NCI-H2196 treated with DMSO at 0.1 percent for 48 hours (cell line): ENCODE measurements at regions not wholly inside any gene's neighbourhood (a gene's known extent, or its start where the extent isn't known, plus 50 kb on each side); places are given as distances from the start of the nearest gene placed in this dataset.
A peak's percentile ranks its signal among the peaks of the same experiment; 100 is the strongest.
"Not testable (repeated sequence)": the region's sequence is repeated elsewhere in the genome, so short reads cannot be mapped to it uniquely, and the experiment has no call there.

ENCODE experiments used
- DNase-seq: peaks from one replicate; lab custom pipeline; 2025; ENCODE audit not compliant: unreplicated experiment; lab: John Stamatoyannopoulos, UW

DNA sequence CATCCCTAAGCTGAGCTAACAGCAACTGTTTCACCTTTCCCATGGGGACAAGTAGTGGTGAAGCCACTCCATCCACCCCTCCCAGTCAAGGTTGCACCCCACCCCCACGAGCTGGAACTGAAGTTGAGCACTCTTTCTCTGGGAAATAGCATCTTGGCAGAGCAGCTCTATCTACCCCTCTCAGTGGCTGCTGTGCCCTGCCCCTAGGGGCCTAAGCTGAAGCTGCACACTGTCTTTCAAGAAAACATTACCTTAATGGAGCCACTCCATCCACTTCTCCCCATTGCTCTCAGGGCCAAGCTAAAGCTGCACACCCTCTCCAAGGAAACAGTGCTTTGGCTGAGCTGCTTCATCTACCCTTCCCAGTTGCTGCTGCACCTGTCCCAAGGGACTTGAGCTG is 170.6 kb upstream of the CCDC196 start:
- no peak for DNase-seq

DNA sequence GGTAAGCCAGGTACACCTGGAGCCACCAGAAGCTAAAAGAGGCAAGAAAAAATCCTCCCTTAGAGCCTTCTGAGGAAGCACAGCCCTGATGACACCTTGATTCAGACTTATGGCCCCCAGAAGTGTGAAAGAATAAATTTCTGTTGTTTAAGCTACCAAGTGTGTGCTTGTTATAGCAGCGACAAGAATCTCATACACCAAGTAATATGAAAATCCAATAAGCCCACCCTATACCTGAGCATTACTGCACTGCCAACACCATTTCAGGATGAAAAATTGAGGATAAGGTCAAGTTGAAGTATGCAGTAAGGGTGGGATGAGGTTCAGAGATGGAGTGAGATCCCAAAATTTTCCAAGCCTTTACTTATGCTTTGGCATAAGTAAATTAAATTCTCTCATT is 163.6 kb upstream of the CCDC196 start:
- no peak for DNase-seq

DNA sequence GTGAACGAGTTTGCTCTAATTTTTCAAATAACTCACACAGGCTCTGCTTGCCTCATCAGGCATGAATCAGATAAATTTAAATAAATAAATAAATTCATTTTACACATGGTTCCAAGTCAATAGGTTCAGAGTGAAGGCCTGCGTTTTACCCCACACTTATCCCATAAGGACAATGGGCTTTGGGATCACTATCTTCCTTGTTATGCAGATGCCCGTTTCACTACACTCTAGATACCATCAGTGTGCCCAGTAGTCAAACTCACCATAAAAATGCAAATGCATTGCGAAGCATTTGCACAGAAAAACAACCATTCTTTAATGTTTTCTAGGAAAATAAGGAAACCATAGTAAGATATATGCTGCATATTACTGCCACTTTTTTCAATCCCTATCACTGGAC is 155.9 kb upstream of the CCDC196 start:
- DNase-seq = no peak

DNA sequence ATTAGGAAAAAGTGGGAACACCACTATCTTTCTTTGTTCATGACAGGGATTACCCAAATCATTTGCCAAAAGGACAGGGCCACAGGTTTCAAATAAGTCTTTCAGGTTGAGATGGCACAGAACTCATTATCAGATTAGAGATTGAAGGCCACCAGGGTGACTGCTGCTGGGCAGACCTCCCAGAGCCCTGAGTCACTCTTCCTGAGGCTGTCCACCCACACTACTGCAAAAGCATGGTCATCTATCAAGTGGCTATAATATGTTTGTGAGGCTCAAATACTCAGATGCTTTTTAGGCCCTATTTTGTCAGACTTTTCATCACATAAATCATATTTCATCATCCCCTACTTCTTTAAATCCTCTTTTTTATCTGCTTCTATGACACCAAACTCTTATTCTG is 155.3 kb upstream of the CCDC196 start:
- no peak for DNase-seq

DNA sequence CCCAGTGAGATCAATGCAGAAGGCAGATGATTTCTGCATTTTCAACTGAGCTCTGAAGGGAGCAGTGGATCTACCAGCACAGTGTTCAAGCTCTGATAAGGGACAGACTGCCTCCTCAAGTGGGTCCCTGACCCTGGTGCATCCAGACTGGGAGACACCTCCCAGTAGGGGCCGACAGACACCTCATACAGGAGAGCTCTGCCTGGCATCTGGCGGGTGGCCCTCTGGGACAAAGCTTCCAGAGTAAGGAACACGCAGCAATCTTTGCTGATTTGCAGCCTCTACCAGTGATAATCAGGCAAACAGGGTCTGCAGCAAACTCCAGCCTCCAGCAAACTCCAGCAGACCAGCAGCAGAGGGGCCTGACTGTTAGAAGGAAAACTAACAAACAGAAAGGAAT is 152.9 kb upstream of the CCDC196 start:
- not testable (repeated sequence) for DNase-seq

DNA sequence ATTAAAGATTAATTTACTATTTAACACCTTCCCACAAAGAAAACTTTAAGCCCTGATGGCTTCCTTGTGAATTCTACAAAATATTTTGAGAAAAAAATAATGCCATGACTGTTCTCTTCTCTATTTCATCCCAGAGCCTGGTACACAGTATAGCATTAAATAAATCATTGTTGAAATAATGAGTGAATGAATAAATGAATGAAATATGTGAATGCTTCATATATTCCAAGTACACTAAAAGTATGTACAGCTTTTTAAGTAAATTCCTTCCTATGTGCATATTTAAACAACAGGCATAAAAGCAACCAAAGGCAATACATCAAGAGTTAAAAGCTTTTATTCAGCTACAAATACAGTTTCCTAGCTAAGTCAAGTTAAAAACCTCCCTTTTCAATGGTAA is 144.9 kb upstream of the CCDC196 start:
- no peak for DNase-seq

DNA sequence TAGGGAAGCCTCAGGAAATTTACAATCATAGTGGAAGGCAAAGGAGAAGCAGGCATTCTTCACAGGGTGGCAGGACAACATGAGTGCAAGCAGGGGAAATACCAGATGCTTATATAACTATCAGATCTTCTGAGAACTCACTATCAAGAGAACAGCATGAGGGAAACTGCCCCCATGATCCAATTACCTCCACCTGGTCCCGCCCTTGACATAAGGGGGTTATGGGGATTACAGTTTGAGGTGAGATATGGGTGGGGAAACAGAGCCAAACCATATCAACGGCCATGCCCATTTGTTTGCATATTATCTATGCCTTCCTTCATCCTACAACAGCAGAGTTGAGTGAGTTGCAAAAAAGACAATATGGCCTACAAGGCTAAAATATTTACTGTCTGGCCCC is 140.2 kb upstream of the CCDC196 start:
- no peak for DNase-seq

DNA sequence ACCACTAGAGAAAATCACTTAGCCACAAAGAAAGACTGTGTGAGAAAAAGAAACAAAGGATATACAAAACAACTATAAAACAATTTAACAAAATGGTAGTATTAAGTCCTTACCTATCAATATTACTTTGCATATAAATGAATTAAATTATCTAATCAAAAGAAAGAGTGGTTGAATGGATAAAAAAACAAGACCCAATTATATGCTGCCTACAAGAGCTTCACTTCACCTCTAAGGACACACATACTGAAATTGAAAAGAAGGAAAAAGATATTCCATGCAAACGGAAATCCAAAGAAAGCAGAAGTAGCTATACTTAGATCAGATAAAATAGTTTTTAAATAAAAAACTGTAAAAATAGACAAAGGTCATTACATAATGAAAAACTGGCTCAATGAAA is 134.9 kb upstream of the CCDC196 start:
- no peak for DNase-seq

DNA sequence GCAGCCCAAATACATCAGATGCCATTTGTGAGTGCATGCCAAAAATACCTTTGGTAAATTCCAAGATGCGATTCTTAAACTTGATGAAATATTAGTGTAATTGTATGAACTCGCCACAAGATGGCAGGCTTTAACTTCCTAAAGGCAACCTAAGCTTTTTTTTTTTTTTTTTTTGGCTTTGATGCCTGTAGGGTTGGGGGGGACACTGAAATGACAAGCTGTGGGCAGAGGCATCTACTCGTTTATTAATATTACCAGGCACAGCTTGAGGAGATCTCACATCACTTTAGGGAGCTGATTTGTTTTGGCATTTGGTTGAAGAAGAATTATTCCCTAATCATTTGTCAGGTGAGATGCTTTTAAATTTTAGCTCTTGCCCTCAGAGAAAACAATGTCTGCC is 126.7 kb upstream of the CCDC196 start:
- DNase-seq = peak; percentile 27

DNA sequence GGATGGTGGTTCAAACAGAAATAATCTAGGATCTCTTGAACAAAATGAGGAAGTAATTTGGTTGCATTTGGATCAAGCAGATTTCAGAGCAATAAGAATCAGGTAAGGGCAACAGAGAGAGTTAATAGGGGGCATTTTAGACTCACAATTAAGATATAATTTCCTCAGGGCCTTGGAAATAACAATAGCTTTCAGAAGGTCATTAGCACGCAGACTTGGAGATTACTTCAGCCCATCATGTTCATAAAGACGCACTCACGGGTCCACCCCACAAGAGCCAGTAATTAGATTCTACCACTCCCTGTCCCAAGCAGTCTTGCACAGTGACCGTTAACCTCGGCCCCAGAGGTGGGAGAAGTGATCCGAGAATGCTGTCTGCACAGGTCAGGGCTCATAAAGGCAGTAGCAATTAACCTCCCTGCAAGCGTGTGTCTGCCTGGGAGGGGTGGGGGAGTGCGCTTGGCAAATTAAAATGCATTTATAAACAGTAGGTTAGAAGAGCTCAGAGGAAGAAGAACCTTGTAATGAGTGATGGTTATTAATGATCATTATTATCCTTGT is 125.7 kb upstream of the CCDC196 start:
- no peak for DNase-seq

DNA sequence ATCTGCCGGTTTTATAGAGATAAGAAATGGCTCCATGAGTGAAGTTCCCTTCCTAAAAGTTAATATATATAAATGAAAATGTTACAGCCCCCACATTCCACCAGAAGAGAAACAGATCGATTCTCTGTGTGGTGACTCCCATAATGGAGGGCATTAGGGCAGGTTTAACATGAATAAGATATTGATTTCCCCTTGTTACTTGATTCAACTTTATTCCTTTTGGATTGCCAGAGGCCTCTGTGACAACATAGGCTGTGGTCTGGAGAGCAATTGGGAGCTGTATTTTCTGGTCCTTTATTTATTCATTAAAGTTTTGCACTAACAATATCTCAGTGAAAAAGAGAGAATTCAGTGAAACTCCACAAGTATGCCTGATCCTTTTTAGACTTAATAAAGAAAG is 125.2 kb upstream of the CCDC196 start:
- no peak for DNase-seq

DNA sequence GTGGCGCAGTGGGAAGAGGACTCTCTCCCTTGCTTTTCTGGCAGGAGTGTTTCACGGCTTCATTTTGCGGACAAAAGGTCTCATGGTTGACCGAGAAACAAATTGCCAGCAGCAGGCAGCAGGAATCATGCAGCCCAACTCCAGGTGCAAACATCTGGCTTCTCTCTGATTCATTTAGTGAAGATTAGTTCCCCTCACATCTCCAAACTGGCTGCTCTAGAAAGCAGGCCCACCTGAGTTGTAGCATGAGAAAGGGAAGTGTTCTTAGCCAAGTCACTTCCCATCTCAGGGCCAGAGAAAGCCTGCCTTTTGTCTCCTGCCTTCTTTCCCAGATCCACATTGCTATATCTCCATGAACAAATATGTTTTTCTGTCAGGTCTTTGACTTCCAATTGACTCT is 120.8 kb upstream of the CCDC196 start:
- DNase-seq = no peak

DNA sequence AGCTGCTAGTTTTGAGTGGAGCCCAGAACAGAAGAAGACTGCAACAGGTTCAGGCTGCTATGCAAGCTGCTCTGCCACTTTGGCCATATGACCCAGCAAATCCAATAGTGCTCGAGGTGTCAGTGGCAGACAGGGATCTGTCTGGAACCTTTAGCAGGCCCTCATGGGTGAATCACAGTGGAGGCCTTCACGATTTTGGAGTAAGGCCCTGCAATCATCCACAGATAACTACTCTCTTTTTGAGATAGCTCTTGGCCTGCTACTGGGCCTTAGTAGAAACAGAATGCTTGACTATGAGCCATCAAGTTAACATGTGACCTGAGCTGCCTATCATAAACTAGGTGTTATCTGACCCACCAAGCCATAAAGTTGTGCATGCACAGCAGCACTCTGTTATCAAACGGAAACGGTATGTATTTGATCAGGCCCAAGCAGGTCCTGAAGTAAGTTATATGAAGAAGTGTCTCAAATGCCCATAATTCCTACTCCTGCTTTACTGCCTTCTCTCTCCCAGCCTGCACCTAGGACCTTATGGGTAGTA is 116.9 kb upstream of the CCDC196 start:
- no peak for DNase-seq

DNA sequence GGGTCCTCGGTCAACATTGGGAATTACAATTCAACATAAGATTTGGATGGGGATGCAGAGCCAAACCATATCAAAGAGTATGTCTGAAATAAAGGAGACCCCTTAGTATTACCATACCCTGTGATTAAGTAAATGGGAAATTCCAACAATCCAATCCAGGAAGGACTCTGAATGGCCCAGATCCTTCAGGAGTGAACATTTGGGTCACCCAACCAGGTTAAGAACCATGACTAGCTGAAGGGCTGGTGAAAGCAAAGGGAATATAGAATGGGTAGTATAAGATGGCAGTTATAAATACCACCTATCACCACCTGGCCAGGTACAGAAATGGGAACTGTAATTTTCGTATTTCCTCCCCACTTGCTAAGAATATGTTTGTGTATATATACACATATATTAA is 114.4 kb upstream of the CCDC196 start:
- DNase-seq = no peak

DNA sequence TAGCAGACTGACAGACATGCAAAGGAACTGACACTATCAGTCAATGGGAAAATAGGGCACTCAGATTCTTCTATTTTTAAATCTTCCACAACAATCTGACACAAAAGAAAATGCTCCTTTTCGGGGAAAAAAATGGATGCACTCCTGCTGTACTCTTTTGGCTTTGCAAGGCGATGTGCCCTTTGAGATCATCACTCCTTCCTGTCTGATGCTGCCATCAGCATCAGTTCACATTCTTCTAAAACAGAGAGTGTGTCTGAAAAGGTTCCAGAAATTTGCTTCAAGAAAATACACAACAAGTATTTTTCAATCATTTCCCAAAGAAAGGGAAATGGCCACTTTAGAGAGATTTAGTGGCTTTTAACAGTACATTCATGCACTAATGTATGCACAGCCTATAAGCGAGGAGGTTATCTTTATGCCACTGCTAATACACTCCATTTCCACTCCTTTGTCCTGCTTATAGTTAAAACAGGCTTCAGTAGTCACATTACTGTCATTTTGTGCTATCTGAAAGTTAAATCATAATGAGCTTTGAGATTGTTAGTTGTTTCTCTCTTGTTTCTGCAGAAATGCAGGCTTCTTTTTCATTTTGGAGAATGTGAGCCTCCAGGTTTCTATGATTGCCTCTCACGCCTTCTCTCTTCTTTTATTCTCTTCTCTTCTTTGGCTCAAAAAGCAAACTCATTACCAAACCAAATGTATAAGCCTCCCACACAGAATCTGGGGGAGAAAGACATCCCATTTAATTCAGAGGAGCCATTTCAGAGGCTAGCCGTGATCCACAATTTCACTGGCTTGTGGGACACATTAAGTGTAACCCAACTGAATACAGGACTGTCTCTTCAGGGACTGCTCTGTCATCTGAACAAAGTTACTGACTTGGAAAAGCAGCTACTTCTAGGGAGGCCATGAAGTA is 110.9 kb upstream of the CCDC196 start:
- DNase-seq = no peak

DNA sequence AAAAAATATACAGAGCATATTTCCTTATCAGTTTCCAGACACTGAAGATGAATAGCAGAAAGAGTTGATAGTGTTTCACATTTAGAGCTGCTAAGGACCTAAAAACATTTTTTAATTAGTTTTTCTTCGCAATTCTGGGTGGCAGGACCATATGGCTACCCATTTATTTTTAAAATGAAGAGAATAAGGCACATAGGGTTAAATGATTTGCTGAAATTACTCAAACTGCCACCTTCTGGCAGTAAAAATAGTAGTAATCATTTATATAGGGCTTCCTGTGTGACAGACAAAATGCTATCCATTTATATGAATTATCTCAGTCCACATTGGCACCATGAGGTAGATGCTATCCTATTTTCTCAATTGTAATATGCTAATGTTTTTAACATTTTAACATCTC is 108.6 kb upstream of the CCDC196 start:
- no peak for DNase-seq

DNA sequence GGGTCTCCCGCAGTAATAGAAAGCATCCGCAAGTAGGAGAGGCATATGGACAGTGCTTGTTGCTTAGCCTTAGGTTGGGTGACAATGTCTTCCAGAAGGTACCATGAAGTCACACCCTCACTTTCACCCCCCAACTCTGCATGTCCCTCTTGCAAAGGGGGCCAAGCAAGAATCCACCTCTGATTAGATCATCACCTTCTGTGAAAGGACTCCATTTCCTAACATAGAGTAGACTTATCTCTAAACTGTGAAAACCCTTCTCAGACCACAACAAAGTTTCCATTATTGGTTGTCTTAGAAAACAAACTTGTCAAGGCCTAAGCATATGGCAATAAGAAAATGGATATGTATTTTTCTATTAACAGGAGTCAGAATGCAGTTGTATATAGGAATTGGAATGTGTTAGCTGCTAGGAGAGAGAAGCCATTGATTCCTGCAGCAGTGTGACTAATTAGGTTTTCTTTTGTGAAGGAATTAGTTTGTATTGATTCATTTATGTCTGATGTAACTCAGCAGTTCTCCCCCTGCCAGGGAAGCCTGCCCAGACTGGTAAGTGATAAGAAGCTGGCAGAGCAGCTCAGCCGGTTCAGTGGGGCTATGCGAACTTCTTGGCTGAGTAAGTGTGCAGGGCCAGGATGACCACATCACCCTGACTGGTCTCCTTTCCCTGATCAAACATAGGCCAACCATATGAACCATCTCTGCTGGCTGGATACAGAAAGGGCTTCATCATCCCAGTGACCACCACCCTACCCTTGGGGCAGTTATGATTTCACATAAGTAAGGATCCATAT is 107.3 kb upstream of the CCDC196 start:
- no peak for DNase-seq

DNA sequence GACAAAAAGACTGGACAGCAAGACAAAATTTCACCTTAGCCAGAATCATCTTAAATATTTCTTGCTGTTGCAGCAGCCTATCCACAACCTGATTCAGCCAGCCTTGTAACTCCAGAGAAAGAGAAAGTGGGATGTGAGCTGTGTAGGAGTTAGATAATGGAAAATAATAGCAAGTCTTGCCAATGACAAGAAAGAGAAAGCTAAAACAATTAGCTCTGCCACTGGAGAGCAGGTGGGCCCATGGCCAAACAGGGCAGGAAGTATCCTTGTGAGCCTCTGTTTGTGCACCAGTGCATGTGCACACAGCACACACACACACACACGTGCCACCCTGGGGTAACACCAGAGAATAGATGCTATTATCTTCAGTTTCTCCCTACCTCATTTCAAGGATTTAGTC is 106.0 kb upstream of the CCDC196 start:
- no peak for DNase-seq

DNA sequence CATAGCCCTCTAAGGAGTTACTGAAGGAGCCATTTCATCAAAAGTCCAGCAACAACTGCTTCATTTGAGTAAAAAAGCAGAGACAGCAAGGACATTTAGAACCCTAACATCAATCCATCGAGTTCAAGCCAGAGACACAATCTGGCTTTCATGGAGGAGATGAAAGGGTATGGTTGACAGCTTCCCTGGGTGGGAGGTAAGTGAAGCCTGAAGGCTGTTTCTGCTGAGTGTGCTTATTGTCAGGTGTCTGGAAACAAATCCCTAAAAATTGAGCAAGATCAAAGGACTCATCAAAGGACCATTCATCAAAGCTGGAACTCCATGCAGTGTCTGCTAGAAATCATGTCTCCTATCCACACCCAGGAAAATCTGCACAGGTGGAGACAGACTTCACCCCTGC is 104.4 kb upstream of the CCDC196 start:
- no peak for DNase-seq

DNA sequence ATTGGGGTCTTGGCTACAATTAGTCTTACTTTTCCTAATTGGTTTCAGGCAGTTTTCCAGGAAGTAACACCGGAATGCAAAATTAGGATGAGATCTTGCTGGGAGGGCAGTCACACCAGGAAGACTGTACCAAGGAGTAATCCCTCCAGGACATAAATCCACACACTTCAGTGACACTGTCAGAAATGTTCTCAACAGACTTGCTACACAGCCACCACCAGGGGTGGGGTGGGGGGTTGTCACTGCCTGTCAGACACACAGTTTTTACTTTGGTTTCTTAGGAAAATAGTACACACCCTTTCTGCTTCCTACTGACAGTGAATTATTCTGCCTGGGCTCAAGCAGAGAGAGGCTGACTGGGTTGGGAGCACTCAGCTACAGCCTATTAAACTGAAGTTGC is 102.9 kb upstream of the CCDC196 start:
- no peak for DNase-seq

DNA sequence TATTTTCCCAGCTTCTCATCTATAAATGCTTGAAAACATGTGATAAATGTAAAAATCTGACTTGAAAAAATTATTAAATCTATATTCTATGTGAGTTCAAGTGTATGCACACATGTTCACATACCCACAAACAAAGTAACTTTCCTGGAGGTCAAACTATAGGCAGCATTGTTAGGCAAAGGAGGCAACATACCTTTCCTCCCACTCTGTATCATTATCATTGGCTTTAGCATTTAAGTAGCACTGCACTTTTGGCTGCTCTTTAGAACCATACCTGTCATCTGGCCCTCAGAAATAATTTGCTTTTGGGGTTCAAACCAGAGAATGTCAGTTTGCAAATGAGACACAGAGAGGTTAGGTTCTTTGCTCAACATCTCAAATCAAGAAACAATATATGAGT is 102.4 kb upstream of the CCDC196 start:
- DNase-seq = no peak

DNA sequence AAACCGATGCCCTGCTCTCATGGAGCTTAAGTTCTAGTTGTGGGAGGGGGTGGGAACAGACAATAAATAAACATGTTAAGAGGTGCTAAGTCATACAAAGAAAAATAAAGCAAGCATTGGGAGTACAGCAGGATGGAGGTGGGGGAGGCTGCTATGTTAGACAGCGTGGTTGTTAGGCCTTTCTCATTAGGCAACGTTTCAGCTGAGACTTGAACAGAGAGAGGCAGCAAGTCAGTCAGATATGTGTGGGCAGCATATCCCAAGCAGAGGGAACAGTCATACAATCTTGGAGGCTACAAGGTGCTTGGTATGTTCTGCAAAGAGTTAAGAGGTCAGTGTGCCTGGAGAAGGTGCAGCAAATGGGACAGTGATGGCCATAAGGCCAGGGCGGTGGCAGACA is 97.7 kb upstream of the CCDC196 start:
- DNase-seq = no peak
